CD4-positive, alpha-beta T cell treated with Interleukin-17A for 4 hours (primary cell): ENCODE measurements at regions not wholly inside any gene's neighbourhood (a gene's known extent, or its start where the extent isn't known, plus 50 kb on each side); places are given as distances from the start of the nearest gene placed in this dataset.

Experiments
- DNase-seq: peaks from one replicate; pipeline ENCODE4 v3.0.0-alpha.2; 2020; ENCODE audit warnings: mixed read lengths

DNA sequence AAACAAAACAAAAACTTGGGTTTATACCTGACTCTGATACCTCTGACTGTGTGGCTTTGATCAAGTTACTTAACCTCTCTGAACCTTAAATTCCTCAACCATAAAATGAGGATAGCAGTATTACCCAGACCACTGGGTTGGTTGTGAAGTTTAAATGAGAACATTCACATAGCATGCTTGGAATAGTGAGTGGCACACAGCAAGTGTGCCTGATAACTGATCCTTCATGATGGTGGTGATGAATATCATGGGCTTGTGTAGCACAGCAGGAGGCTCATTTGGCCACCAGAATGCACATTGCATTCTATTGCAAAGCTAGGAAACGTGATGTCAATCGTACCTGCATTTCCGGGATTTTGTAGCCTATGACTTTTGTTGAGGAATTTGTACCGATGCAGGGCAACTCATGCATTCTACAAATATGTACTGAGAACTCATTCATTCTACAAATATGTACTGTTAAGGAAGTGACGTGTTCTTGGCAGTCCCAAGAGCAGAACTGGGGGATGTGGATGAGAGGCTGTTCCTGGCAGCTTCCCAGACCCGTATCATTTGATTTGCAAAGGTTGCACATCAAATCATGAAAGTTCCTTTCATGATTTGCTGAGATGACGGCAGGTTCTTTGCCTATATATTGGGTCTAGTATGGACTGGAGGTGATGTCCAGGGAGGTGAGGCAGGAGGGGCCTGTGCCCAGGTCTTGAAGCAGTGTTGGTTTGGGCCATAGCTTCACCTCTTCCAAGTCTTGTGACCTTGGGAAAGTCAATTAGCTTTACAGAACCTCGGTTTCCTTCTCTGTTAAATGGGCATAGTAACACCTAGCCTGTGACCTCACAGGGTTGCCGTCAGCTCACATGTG is 94.6 kb upstream of the SMNDC1 start:
- DNase-seq = no peak

DNA sequence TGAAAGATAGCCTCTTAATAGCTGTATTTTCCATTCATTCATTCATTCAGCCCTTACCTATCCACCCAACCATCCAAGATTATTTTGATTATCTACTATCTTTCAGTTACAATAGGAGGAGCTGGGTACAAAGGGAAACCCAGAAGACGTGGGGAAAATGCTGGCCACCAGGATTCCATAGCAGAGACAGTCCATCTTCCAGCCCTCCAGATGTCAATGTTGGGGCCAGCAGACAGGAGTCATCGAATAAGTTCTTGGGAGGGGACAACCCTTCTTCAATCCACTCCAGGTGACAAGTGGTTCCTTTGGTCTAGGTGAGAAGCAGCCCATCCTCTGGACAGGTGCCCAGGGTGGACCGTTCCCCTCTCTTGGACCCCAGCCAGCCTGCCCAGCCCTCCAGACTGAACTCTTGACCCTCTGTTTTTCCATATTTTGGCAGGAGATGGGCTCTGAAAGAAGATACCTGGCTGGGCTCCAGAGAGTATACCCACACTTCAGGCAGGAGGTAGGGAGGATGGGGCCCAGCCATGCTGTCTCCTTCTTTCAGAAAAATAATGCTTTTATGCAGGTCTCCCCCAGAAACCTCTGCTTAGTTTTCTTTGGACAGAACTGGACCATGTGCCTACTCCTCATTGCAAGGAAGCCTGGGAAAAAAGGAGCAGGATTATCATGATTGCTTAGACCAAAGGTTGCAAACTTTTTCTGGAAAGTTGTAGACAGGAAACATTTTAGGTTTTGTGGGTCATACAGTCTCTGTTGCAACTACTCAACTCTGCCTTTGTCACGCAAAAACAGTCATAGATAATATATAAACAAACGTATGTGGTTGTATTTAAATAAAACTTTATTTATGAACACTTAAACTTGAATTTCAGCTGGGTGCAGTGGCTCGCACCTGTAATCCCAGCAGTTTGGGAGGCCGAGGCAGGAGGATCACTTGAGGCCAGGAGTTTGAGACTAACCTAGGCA is 95.5 kb upstream of the SMNDC1 start:
- no peak for DNase-seq

DNA sequence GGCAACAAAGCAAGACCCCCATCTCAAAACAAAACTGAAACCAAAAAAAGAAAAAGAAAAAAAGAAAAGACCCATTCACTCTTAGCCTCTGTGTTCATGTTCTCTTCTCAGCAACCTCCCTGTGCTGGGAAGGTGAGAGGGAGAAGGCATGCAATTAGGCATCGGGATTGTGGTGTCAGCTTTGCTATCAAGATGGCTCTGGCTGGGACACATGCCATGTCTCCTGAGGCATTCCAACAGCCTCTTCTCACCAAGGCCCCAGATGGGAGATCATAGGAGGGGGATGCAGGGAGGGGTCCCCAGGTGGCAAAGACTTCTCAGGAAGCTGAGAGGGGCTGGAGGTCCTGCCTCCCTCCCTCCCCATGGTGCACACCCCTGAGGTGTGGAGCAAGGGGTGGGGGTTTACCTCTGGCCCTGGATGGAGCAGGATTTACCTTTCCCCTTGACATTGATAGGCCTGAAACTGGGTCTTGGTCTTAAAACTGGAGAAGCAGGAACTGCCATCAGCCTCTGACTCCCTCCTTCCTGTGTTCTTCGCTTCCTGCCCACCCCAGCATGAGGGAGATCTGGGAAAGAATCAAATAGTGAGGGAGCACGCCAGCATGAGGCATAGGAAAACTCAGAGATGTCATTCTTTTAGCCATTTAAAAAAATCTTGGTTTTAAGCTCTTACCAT is 96.2 kb upstream of the DUSP5 start:
- DNase-seq = no peak

GRCh38 chr10:110402077-110402416 is 95.7 kb upstream of the DUSP5 start:
- DNase-seq = no peak

DNA sequence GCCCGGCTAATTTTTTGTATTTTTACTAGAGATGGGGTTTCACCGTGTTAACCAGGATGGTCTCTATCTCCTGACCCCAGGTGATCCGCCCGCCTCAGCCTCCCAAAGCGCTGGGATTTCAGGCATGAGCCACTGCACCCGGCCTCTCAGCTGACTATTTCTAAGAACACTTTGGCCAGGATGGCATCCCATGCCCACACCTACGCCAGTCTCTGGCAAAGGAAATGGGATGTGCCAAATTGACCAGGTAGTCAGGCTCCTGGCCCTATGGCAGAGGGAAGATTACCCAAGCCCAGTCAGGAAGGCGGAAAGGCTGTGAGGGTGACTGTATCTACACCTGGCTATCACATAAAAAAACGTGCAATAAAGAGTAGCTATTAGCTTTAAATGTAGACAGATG is 94.1 kb upstream of the DUSP5 start:
- no peak for DNase-seq

- DNase-seq = no peak
Measured at GRCh38 chr10:110404413-110404812, 93.3 kb upstream of the DUSP5 start.

GRCh38 chr10:110404825-110405224 is 92.9 kb upstream of the DUSP5 start:
- no peak for DNase-seq

DNA sequence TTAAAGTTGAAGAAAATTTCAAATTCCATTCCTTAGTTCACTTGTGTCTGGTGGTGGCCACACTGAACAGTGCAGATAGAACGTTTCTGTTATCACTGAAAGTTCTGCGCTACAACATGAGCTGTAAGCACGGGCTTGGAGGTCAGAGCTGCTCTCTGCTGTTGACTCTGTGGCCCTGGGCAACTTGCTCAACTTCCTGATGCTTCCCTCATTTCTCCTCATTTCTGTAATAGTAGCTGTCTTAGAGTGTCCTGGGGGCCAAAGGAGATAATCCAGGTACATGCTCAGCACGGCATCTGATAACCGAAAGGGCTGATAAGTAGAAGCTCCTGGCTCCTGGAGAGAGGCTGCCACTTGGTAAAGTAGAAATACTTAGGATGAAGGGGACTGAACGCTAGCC is 92.3 kb upstream of the DUSP5 start:
- DNase-seq = no peak

DNA sequence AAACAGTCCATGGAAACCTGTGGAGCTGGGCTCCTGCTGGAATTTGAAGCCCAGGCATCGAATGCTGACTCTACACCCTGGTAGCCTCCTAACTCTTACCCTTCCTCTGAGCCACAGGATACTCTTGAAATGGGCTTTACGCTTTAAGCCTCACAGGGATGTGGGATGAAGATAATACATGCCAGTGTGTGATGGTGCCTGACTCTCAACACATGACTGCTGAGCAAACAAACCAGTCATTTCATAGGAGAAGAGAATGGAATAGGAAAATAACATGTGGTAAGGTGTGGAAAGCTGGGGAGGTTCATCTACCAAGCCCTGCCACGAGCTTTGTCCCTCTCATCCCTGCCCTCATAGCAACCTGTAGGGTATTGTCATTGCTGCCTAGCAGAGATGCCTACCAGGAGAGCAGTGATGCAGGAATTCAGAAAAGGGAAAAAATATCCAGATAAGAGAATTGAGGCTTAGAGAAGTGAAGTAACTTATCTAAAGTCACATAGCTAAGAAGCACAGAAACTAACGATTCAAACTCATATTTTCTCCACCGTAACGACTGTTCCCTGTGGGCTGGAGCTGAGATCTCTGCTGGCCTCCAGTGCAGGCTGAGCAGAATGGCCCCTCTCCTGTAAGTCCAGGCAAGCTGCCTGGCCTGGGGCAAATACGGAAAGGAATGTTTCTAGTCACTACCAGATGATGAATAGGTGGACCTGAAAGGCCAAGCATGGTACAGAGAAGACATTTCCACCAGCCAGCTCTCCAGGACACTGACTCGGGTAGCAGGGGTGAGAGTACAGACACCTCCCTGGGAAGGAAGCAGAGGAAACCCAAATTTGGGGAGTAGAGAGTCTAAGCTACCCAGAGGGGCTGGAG is 90.2 kb upstream of the DUSP5 start:
- DNase-seq = no peak

DNA sequence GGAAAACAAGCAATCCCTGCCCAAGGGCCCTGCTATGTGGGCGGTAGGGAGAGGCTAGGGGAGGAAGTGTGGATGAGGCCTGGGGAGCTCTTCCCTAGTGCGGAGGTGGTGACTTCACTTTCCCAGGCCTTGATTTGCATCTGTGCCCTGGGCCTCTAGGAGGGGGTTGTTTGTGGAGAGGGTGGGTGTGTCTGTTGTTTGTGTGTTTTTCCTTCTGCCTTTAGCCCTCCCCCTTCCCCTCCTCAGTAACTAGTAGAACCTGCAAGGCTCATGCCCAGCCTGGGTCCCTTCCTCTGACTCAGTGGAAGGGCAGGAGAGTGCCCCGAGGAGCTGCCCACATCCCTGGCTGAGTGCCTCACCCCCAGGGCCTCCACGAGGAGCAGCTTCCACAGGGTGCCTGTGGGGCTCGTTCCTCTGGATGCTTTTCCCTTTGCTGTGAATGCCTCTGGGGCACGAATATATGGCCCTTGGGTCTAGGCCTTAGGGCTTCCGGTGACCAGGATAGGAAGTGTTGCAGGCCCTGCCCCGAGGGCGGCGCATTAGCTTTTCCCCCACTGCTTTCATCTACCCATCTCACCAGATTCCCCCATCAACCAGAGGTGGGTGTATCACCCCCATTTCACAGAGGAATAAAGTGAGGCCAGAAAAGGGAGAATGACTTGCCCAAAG is 89.4 kb upstream of the DUSP5 start:
- DNase-seq = no peak

DNA sequence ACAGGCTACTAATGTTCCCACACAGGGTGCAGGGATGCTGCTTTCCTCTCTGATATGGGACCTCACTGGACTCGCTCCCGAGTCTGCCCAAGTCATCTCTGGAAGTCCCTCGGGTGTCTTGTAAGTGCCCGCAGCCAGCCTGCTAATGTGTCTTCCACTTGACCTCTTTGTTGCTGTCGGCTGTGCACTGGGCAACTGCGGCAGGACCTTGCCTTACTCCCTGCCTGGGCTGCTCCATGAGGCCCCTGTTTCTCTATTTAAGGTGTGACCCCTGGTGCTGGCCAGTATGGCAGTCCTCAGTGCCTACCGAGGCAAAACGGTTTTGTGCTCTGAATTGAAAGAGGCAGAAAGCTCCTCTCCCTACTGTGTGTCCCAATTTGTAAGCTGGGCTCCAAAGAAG is 88.8 kb upstream of the DUSP5 start:
- no peak for DNase-seq

DNA sequence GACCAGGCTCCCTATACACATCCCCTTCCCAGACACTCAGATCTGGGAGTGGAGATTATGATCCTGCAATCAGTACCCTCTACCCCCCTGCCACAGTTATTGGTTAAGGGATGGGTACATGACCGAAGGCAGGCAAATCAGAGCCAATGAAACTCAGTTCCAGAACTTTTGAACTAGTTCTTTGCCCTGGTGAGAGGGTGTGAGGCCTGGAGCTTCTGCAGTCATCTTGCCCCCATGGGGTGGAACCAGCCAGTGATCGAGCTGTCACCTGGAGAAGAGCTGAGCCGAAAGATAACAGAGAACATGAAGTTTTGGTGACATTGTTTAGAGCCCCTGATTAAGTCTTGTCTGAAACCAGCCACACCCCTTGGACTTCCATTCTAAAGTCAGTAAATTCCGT is 88.2 kb upstream of the DUSP5 start:
- no peak for DNase-seq

DNA sequence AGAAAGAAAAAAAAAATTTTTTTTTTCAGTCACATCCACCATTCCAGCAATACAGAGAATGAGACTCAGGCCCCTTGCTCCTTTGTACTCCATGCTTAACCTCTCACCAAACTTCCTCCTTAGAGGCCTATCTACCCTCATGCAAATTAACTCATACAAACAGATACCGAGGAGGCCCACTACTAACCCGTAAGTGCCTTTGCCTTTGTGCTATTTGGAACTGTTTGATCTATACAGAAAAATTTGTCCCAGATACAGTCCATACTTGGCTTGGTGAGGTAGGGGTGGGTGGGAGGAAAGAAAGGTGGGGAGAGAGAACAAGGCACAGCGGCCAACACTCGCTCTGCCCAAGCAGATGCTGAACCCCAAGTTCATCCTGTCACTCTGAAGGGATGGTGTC is 87.8 kb upstream of the DUSP5 start:
- DNase-seq = no peak

- DNase-seq = no peak
Measured at GRCh38 chr10:110410329-110411046, 87.2 kb upstream of the DUSP5 start.

DNA sequence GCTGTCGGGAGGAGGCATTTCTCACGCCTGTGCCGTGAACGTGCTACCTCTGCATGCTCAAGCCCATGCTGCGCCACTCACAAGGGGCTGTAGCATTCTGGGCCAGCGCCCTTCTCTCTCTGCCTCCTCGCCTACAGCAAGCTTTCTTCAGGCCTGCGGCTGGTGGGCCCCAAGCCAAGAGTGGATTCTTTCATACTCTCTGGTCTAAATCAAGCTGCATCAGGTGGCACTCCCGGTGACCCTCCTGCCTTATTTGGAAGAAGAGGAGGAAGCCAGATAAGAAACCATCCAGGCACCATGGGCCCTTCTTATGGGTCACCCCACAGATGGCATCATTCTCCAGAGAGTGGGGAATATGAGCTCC is 86.7 kb upstream of the DUSP5 start:
- no peak for DNase-seq

GRCh38 chr10:110413049-110413783 is 84.5 kb upstream of the DUSP5 start:
- no peak for DNase-seq

- DNase-seq = no peak
Measured at GRCh38 chr10:110413903-110414547, 83.7 kb upstream of the DUSP5 start.

DNA sequence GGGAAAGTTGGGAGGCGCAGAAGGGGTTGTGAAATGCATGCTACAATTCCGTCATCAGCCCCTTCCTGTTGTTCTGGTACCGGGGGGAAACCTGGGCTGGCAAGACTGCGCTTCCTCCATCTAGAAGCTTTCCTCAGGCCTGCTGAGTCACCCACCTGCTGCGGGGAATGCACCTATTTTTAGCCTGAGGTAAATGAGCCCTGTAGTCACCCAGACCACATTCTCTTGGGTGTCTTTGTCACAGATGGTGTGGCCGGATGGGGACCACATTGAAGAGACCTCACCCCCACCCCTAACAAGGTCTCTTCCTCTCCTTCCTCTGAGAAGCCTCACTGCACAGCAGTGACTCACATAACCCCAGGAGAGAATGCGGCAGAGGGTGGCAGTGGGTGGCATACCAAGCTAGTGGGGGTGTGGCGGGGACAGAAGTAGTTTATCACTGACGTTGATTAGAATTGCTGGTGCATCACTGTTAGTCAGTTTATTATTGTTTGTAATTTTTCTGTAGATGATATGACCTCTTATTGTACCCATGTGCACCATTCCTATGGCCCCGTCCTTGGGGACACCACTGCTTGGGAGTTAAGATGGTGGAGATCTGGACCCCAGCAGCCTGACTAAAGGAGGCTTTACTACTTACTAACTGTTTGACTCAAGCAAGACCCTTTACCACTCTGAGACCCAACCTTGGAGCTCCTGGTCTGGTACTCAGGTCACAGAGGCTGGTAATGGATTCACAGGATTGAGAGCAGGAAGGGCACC is 83.0 kb upstream of the DUSP5 start:
- DNase-seq = peak; percentile 85

GRCh38 chr10:110415809-110416208 is 81.9 kb upstream of the DUSP5 start:
- no peak for DNase-seq
